OCI-LY7 (cell line): ENCODE measurements at regions not wholly inside any gene's neighbourhood (a gene's known extent, or its start where the extent isn't known, plus 50 kb on each side); places are given as distances from the start of the nearest gene placed in this dataset.
"Not testable (repeated sequence)": the region's sequence is repeated elsewhere in the genome, so short reads cannot be mapped to it uniquely, and the experiment has no call there.

Source experiments
- CTCF ChIP-seq: fragments of 200-600 bp; sonication (generic); conservative IDR thresholded peaks from 2 replicates; pipeline ENCODE4 v1.5.1; 2014; ENCODE audit warnings: mild to moderate bottlenecking, antibody characterized with exemption, low read length, moderate library complexity, mixed read lengths
- EZH2phosphoT487 ChIP-seq: fragments of 200-600 bp; sonication (generic); IDR thresholded peaks from 2 replicates; pipeline ENCODE4 v1.6.1; 2018; ENCODE audit warnings: low read depth, borderline replicate concordance, mild to moderate bottlenecking, mixed run types, antibody characterized with exemption, low read length, moderate library complexity, mixed read lengths

GRCh38 chr20:30289049-30289448 is 968.4 kb upstream of the DEFB115 start:
- not testable (repeated sequence) for TF ChIP-seq CTCF, EZH2phosphoT487
